ENCODE measurements at regions not wholly inside any gene's neighbourhood (a gene's known extent, or its start where the extent isn't known, plus 50 kb on each side); places are given as distances from the start of the nearest gene placed in this dataset.

DNA sequence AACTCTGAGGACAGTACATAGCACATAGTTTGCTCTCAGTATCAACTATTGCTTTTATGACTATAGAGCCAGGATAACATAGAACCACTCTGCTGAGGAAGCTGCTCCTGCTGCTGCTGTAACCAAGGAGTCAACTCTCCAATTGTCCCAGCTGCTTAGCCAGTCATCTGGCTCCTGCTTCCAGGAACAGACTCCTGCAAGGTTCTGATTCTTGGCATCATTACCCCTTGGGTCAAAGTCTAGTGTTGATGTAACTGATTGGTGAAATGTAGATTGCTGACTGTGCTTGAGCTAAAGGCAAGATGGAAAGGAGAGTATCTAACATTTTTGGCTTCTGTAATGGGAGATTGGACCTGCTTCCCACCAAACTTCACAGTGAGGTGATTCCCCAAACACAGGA is 261.9 kb upstream of the FSHR start:
- no peak overlapping the region for H3K4me3 ChIP-seq (ENCODE audit: low read depth, poor library complexity, severe bottlenecking)
- DNase-seq (ENCODE audit: low spot score in 2 of 2): no peak
- intact Hi-C loops (cut with DNase I; ENCODE audit: low total_unique reads): no loop called here
- TF ChIP-seq, protein P1, sequence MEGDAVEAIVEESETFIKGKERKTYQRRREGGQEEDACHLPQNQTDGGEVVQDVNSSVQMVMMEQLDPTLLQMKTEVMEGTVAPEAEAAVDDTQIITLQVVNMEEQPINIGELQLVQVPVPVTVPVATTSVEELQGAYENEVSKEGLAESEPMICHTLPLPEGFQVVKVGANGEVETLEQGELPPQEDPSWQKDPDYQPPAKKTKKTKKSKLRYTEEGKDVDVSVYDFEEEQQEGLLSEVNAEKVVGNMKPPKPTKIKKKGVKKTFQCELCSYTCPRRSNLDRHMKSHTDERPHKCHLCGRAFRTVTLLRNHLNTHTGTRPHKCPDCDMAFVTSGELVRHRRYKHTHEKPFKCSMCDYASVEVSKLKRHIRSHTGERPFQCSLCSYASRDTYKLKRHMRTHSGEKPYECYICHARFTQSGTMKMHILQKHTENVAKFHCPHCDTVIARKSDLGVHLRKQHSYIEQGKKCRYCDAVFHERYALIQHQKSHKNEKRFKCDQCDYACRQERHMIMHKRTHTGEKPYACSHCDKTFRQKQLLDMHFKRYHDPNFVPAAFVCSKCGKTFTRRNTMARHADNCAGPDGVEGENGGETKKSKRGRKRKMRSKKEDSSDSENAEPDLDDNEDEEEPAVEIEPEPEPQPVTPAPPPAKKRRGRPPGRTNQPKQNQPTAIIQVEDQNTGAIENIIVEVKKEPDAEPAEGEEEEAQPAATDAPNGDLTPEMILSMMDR (IDR thresholded peaks at IDR 0.05): no peak
- TF ChIP-seq POLR2A (IDR thresholded peaks at IDR 0.05): no peak

DNA sequence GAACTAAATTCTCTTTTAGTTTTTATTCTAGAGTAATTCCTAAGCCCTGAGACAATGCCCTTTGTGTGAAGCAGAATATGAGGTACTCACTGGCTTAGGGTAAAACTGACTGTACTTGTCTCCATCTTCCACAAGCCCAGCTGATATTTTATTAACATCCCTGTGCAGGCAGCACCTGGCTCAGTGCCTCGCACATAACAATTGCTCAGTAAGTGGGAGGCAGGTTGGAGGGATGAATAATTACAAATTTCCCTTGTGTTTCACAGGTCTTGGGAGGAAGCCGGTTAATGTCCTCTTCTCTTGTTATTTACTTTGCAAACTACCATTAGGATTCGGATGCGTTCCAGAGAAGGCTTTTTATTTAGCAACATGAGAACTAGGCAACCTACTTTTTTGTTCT is 249.8 kb upstream of the FSHR start:
- no peak for DNase-seq (ENCODE audit: low spot score in 2 of 2)
- no peak overlapping the region for H3K4me3 ChIP-seq (ENCODE audit: low read depth, poor library complexity, severe bottlenecking)
- intact Hi-C loops (cut with DNase I; ENCODE audit: low total_unique reads): no loop called here
- TF ChIP-seq, protein P1 (IDR thresholded peaks at IDR 0.05): no peak
- TF ChIP-seq POLR2A (IDR thresholded peaks at IDR 0.05): no peak
- WGBS, 2 donors: 64 to 71% methylated on average over 4 of the region's 4 CpGs

DNA sequence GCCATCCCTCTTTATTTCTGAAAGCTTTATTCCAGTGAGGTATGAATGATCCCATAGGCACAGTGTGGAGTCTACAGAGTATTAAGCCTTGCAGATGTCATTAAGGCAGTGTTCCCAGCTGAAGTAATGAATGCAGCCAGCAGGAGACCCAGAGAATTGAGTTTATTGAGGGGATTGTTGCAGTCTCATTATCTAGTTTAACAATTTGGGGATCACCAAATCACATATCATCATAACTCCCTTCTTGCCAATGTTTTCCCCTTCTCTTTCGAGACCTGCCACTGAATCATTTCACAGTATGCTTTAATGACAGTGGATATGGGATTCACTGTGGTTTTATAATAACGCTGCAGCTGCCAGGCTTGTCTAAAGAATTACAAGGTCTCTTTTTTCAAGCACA is 249.3 kb upstream of the FSHR start:
- WGBS, 2 donors: 54 to 72% methylated on average over 2 of the region's 2 CpGs
- intact Hi-C loops (cut with DNase I; ENCODE audit: low total_unique reads): no loop called here

DNA sequence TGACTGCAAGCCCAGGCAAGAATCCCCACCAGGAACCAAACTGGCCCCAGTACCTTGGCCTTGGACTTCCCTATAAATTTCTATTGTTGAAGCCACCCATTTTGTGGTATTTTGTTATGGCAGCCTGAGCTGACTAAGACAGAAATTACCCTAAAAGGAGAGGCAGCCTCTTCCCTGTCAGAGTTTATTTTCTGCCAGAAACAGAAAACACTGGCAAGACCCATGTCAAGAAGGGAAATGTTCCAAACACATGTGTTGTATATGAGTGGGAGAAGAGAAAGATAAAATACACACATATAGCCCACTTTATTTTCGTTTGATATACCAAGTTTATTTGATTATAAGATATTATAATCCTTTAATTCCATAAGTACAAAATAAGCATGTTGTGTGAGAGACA is 225.1 kb upstream of the FSHR start:
- intact Hi-C loops (cut with DNase I; ENCODE audit: low total_unique reads): no loop called here
- DNase-seq (ENCODE audit: low spot score in 2 of 2): no peak
- WGBS, 2 donors: 36 to 44% methylated on average over 1 of the region's 1 CpG
- no peak for TF ChIP-seq POLR2A (IDR thresholded peaks at IDR 0.05)
- TF ChIP-seq, protein P1 (IDR thresholded peaks at IDR 0.05): no peak
- no peak overlapping the region for H3K4me3 ChIP-seq (ENCODE audit: low read depth, poor library complexity, severe bottlenecking)

More for the DNA sequence above, 249.3 kb upstream of the FSHR start:
- no peak for DNase-seq (ENCODE audit: low spot score in 2 of 2)
- no peak for TF ChIP-seq POLR2A (IDR thresholded peaks at IDR 0.05)
- TF ChIP-seq, protein P1 (IDR thresholded peaks at IDR 0.05): no peak
- no peak overlapping the region for H3K4me3 ChIP-seq (ENCODE audit: low read depth, poor library complexity, severe bottlenecking)

DNA sequence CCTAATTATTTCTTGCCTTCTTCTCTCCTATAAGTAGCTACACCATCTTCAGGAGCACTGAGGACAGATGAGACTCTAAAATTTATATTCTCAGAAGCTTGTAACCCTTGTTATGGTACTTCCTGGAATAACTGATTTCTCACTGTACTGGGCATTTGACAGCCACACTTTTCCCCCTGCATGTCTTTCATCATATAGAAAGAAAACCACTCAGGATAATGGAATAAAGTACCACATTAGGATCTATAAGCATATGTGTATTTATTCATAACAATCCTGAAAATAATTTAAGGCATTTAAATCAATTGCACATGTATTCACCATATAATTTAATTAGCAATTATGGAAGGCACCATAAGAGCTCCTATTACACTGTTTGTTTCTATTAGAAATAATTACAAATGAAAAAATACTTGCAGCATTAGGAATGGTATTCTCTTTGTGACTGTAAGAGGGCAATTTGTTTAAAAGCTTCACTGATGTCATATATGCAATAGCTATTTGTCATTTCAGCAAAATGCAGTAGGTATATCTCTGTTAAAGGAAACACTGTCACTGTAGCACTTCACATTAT is 216.9 kb upstream of the FSHR start:
- intact Hi-C loops (cut with DNase I; ENCODE audit: low total_unique reads): no loop called here
- no peak for DNase-seq (ENCODE audit: low spot score in 2 of 2)

DNA sequence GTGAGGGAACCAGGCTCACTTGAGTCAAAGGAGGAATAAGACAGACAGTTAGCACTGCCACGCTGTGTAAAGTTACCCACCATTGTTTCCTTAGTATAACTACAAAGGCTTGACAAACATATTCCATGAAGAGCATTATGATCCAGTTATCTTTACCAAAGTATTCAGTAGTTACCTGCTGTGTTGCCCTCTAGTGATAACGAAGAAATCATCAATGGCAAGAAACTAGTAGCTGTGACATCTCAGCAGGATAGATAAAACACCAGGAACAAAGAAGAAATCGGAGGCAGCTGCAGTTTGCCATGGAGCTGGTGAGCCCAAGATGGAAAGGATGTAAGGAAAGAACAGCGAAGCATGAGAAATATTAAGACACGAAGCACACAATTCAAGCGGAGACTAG is 215.3 kb upstream of the FSHR start:
- intact Hi-C loops (cut with DNase I; ENCODE audit: low total_unique reads): no loop called here
- H3K4me3 ChIP-seq (ENCODE audit: low read depth, poor library complexity, severe bottlenecking): no peak overlapping the region
- TF ChIP-seq, protein P1 (IDR thresholded peaks at IDR 0.05): no peak
- TF ChIP-seq POLR2A (IDR thresholded peaks at IDR 0.05): no peak
- no peak for DNase-seq (ENCODE audit: low spot score in 2 of 2)
- 76 to 79% methylated on average over 6 of the region's 6 CpGs for WGBS, 2 donors

More for the DNA sequence above, 216.9 kb upstream of the FSHR start:
- no peak overlapping the region for H3K4me3 ChIP-seq (ENCODE audit: low read depth, poor library complexity, severe bottlenecking)
- TF ChIP-seq, protein P1 (IDR thresholded peaks at IDR 0.05): no peak
- no peak for TF ChIP-seq POLR2A (IDR thresholded peaks at IDR 0.05)
